G401.6 (cell line): ENCODE measurements at regions not wholly inside any gene's neighbourhood (a gene's known extent, or its start where the extent isn't known, plus 50 kb on each side); places are given as distances from the start of the nearest gene placed in this dataset.
"Not testable (repeated sequence)": the region's sequence is repeated elsewhere in the genome, so short reads cannot be mapped to it uniquely, and the experiment has no call there.

Experiments used
- FAIRE-seq: peaks from 2 replicates; lab custom pipeline; 2012; peaks lifted over from hg19 to GRCh38; lab: Jason Lieb, UNC

DNA sequence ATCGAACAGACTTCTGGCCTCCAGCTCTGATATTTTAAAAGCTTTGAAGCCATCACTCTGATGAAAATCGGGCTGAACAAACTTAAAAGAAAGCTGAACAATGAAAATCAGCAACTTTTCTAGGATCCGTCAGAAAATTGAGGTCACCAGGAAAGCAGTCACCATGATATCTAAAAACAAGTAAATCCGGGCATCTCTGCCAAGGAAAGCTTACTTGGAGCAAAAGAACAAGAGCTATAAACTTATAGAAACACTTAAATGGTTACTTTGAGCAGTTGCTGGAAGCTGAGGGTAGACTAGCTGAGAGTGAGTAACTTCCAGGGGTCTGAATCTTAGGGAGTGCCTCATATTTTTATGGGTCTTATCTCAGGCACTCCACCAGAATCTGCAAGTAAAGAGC, 1043.0 kb upstream of the CDH18 start:
- FAIRE-seq, result no peak

DNA sequence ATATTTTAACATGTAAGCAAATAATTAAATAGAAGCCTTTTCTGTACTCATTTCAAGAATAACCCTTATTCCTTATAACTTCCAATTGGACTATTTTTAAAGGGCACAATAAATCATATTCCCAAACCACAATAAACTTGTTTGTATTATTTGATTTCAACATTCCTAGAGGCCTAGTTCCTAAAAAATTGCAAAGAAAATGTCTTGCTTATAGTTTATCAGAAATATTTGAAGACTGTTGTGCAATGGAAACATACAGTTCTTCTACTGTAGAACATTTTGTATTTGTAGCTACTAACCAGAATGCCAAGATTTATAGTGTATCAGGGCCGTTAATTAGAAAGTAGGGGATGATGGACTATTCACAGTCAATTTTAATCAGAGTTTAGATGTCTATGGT, 1037.0 kb upstream of the CDH18 start:
- FAIRE-seq, result no peak

DNA sequence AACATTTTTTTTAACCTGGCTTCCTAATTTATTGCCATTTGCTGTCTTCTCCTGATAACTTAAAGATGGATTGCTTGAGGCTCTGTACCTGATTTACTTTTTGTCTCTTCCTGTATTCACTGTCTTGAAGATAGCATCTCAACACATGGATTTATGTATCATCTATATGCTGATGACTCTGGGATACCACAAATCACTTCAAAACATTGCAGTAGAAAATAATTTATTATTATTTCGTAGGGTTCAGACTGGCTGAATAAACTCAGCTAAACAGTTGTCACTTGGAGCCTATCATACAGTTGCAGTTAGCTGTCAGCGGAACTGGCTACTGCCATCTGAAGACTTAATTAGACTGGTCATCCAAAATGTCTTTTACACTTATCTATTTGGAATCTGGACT, 1025.2 kb upstream of the CDH18 start:
- no peak for FAIRE-seq

DNA sequence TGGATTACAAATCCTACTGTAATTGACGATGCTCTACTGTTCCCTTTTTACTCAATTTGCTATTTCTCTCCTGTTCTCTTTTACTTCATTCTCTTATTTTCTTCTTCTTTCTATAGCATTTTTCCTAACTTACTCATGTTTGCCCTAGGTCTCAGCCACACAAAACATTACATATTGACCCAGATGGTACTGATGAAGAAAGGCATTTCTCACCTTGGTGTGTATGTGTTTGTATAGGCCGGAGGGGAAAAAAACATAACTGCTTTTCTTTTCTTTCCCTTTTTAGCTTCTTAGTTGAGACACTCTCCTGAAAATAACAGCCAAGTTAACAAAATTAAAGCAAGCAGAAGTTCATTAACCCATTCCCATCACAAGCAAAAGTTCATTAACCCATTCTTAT, 1019.8 kb upstream of the CDH18 start:
- no peak for FAIRE-seq

DNA sequence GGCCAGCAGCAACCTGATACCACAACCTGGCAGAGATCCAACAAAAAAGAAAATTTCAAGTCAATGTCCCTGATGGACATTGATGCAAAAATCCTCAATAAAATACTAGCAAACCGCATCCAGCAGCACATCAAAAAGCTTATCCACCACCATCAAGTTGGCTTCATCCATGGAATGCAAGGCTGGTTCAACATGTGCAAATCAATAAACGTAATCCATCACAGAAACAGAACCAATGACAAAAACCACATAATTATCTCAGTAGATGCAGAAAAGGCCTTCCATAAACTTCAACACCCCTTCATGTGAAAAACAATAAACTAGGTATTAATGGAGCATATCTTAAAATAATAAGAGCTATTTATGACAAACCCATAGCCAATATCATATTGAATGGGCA, 1000.9 kb upstream of the CDH18 start:
- FAIRE-seq, result not testable (repeated sequence)

DNA sequence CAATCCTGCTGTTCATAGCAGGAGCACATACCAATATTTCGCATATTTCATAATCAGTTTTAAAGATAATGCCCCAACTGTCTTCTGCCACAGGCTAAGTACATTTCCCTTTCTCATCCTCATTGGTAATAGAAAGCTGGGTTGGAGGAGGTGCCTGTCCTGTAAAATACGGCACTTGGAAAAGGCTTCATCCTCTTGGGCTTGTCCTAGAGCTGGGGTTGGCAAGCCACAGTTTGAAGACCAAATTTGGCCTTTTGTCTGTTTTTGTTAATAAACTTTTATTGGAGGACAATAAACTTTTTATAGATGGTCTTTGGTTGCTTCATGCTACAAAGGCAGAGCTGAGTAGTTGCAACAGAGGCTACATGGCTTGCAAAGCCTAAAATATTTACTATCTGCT, 997.8 kb upstream of the CDH18 start:
- no peak for FAIRE-seq

DNA sequence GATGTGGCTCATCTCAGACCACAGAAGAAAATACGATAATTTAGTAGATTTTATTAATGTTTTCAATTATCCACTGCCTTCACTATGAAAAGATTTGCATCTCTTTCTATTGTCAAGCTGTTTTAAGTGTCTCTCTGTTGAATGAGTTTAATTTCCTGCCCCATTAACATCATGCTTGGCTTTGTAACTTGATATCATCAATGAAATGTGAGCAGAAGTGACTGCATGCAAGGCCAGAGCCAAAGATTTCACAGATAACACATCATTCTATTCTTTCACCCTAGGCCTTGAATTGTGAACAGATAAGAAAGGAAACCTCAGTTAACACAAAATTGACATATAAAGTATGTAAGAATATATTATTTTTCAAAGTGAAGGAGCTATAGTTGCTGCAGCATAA, 986.4 kb upstream of the CDH18 start:
- FAIRE-seq, result no peak

DNA sequence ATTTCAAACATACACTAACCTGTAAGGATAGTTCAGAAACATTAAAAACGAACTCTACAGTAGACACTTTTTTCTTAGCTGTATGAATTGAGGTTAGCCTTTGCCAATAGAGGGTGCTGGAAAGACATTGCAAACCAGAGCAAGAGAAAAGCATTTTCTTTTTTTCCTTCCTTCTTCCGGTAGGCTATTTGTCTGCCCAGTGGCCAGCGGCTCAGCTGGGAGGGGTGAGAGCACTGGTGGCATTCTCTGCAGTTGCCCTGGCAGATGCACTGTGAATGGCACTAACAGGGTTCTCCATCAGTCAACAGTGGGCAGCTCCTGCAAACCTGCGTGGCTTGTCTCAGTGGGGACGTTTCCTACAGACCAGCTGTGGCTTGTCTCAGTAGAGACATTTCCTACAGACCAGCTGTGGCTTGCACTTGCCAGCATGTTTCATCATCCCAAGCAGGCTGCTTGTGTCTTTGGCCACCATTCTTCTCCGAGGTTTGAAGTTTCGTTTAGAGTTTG, 984.5 kb upstream of the CDH18 start:
- FAIRE-seq, result no peak

DNA sequence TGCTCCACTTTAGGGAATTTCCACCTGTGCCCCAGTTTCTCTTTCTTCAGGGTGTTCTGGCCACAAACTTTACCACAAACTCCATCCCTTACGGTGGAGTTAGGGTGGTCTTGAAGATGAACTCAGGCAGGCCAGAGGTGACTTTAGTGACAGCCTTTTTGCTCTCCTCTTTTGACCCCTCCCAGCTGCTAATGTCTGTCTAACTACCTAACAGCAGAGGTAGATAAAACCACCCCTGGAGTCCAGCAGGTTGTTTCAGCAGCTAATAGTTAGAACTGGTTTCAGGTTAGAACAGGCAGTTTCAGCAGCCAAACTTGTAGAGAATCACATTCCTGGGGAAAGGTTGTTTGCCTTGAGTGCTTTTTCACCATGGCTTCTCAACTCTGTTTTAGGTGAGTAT, 971.3 kb upstream of the CDH18 start:
- no peak for FAIRE-seq

DNA sequence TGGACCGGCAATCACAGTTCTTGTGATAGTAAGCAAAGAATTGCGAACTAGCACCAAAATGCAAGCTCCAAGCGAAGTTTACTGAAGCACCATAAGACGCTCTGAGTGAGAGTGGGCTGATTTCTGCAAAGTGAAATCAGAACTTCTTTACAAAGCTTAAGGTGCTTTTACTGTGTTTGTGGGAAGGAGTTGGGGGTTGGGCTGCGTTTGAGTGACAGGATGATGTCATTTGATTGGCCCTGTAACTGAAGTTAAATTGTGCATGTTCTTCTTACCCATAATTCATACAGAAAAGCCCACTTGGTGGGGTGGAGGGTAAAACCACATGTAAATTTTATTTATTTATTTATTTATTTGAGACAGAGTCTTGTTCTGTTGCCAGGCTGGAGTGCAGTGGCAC, 970.6 kb upstream of the CDH18 start:
- no peak for FAIRE-seq

DNA sequence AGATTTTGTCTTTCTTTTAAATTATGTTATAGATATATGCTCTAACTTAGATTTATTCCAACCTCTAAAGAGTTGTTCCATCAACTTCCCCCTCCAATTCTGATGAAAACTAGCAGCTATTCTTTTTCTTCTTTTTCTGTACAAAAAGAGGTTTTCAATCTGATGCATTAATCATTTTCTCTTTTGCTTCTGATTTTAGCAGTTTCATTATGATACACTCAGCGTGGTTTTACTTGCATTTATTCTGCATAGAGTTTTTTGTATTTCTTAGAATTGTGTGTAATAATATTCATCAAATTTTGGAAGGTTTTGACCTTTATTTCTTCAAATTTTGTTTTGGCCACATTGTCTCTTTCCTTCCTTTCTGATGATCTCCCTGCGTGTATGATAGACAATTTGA, 968.1 kb upstream of the CDH18 start:
- no peak for FAIRE-seq

DNA sequence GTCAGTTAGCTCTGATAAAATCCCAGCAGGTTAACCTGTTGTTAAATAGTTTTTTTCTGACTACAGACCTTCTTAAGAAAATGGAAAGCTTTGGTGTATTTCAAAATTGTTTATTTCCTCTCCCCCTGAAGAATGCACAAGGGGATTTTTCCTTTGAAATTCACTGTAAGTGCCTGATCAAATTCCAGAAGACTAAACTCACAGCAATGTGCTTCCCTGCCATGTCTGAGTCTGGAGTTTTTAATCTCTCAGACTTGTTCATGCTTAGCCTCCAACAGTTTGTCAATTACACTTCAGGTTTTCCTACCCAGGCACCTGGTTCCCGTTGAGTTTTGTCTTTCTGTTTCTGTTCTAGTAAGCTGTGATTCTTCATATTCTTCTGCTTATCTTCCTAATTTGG, 961.6 kb upstream of the CDH18 start:
- no peak for FAIRE-seq

DNA sequence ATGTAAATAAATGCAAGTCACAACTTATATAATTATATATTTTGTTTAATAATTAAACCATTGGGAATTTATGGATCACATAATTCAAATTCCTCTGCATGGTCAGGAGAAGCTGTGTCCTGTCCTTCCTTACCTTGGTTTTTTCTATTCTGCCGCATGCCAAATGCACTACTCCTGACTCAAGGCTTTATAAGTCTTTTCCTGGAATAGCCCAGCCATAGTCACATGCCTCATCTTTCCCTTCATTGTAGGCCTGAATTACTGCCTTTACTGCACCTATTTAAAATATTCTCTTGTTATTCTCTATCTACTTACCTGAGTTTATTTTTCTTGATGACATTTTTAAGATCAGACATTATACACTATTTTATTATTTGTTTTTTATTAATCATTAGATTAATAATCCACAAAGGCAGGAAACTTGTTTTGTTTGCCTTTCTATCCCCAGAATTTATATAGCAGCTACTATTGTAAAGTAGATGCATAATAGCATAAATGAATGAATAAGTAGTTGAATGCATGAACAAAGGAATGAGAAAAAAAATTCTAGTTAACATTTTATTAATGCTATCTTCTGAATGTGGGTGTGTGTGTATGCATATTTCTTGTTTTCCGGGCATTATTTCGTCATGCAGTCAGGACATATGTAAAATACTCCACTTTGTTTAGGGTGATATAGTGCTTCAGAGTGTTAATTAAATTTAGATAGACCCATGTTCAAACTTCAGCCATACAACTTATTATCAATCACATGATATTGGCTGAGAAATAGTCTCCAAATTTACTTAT, 955.4 kb upstream of the CDH18 start:
- FAIRE-seq, result peak; percentile 78

DNA sequence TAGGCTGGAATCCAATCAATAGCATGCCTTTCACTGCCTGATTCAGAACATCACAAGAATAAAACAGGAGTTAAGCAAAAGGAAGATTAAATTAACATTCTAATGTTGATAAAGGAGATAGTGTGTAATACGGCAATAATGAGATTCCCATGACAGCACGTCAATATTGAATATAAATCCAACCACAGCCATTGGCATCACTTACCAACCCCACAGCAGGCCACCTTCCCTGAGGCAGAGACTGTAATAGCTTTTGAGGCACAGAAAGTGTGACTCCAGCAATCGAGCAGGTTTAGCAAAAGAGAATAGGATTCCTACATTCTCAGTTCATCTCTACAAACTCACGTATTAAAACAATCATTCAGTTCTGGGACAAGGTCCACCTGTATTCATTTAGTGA, 954.6 kb upstream of the CDH18 start:
- not testable (repeated sequence) for FAIRE-seq

DNA sequence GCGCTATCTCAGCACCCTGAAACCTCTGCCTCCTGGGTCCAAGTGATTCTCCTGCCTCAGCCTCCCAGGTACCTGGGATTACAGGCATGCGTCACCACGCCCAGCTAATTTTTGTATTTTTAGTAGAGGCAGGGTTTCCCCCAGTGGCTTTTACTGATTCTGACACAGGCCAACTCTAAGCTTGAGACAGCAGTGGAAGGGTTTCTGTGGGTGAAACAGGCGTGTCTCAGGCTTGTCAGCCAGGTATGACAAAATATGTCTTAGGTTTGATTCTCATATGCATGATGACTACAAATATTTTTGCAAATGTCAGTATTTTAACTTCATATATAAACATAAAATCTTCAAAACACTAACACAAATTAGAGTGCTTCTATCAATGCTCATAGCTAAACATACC, 952.8 kb upstream of the CDH18 start:
- FAIRE-seq, result not testable (repeated sequence)

DNA sequence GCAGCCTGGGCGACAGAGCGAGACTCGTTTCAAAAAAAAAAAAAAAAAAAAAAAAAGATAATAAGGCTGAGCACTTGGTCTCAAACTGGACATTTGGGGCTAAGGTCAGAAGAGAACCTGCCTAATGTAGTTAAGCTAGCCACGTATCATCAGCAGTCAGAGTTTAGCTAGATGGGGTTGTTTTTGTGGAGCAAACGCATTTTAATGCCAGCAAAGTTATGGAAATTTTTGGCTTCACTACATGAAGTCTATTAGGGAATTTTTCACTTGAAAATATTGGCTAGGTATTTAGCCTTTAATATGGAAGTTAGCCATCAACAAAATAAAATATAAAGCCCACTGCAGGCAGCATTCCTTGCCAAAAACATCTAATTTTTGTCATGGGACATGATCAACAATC, 902.9 kb upstream of the CDH18 start:
- not testable (repeated sequence) for FAIRE-seq

DNA sequence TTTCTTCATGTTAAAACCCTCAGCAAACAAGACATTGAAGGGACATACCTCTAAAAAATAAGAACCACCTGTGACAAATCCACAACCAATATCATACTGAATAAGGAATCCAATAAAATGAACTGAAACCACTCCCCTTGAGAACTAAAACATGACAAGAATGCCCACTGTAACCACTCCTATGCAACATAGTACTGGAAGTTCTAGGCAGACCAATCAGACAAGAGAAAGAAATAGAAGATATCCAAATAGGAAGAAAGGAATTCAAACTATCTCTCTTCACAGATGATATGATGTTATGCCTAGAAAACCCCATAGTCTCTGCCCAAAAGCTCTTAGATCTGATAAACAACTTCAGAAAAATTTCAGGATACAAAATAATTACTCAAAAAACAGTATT, 887.7 kb upstream of the CDH18 start:
- not testable (repeated sequence) for FAIRE-seq

DNA sequence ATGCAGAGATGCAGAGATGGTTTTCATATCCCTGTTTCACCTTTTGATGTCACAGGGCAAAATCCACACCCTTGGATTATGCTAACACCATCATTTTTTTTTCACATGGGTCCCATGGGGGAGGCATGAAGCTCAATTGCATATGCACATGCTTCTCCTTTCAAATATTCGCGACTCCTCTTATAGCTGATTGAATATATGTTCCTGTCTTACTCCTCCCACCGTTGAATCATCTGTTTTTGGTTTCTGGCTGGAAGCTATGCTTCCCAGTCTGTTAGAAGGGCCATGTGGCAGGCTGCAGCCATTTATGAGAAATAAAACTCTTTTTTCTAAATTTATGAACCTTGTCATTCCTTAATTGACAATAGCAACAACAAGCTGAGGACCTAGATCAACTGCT, 877.9 kb upstream of the CDH18 start:
- FAIRE-seq, result not testable (repeated sequence)

DNA sequence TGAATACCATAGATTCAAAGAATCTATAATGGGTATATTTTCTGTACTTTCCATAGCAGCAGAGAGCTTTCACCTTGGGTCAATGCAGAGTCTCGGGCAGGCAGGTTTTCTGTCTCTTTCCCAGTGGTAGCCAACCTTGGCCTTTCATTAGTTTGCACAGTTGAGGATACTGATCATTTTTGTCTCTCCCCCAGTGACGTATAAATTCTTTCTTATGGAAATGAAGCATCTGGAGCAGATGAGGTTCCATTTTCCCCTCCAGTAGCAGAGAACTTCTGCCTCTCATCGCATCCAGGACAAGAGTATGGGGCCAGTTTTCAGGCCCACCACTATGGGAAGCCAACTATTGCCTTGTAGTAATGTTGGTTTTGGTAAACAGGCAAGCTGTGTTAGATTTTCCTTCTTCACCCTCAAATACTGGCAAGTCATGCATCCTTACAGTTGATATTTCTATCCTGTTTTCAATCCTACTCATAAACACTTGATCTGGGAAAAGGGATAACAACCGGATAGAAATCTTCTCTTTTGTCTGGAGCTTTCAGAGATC, 845.2 kb upstream of the CDH18 start:
- no peak for FAIRE-seq

DNA sequence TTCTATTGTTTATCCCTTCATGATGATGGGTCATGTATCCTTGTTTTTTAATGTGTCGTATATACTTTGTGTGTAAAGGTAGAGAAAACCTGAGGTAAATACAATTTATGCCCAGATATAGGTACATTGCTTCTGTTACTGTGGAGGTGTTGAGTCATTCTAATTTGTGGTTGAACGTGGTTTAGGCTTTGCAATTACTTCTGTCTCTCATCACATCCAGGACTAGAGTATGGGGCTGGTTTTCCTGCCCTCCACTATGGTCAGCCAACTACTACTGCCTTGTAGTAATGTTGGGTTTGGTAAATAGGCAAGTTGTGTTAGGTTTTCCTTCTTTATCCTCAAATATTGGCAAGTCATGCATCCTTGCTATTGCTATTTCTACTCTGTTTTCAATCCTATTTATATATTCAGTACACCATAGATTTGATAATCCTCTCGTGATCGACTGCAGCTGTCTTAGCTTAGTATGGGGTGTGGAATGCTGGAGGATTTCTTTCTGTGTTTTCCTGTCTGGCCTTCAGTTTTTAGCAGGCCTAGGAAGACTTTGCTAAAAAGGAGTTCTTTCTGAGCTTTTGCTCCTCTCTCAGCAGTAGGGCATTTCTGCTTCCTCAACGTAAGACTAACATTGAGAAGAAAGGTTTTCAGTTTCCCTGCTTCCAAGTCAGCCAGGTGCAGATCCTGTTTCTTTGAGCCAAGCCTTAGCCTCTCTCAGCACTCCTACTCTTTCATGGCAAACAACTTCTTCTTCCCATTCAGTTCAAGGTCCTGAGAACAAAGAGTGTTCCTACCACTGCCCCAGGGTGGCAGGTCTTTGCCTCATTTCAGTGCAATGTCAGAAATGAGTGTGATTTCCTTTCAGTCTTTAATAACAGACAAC, 844.4 kb upstream of the CDH18 start:
- no peak for FAIRE-seq

DNA sequence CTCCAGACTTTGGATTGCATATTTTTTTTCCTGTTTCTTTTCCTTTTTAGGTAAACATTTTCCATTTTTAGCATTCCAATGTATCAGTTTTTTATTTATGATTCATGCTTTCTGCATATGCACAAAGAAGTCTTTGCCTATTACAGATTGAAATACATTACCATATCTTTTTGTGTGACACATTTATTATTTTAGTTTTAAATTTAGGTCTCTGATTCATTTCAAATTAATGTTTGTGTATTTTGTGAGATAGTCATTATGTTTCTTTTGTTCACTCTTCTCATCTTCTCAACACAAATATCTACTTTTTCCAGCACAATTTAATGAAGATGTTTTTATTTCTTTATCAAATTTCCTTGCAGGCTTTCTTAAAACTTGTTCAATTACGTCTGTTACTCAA, 838.0 kb upstream of the CDH18 start:
- peak; percentile 11 for FAIRE-seq

DNA sequence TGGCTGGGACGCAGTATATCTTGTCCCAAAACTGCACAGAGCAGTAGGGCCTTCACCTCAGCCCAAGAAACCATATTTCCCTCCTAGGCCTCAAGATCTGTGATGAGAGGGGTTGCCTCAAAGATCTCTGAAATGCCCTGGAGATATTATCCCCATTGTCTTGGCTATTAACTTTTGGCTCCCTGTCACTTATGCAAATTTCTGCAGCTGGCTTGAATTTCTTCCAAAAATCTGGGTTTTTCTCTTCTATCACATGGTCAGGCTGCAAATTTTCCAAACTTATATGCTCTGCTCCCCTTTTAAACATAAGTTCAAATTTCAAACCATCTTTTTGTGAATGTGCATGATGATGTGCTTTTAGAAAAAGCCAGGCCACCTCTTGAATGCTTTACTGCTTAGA, 809.2 kb upstream of the CDH18 start:
- not testable (repeated sequence) for FAIRE-seq

DNA sequence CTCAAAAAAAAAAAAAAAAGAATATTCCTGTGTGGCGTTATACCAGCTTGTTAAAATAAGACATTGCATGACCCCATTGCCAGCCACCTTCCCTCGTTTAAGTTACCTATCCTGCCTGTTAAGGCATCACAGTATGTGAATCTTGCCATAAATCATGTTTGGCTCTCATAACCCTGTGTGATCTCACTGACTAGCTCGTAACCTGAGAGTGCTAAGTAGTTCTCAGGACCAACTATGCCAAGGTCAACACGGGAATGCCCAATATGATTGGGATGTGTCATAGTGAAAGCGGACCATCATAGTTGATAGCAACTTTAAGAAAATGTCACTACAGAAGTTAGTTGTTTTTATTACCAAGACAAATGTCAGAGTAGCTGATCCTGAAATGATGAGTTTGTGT, 796.8 kb upstream of the CDH18 start:
- not testable (repeated sequence) for FAIRE-seq
